ENCODE measurements at regions not wholly inside any gene's neighbourhood (a gene's known extent, or its start where the extent isn't known, plus 50 kb on each side); places are given as distances from the start of the nearest gene placed in this dataset.

DNA sequence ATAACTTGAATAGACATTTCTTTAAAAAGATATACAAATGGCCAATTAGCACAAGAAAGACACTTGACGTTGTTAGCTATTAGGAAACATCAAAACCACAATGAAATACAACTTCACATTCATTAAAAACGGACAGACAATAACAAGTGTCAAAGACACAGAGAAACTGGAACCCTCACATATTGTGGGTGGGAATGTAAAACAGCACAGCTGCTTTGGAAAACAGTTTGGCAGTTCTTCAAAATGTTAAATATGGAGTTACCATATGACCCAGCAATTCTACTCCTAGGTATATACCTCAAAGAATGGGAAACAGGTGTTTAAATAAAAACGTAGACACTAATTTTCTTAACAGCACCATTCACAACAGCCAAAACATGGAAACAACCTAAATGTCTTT lies 100.5 kb upstream of the SLC22A23 start:
- no peak for DNase-seq

DNA sequence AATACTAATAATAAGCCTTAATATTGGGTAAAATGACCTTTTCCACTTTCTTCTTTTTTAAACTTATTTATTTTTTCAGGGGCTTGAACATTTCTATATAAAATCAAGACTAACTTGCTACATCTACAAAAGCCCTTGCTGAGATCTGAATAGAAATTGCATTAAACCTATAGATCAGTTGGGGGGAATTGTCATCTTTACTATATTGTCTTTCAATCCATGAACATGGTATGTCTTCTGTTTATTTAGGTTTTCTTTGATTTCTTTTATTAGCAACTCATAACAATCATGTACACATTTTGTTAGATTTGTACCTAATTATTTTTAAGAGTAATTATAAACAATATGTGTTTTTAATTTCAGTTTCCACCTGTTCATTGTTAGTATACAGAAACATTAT lies 96.4 kb upstream of the SLC22A23 start:
- no peak for DNase-seq
- Histone ChIP-seq H3K4me3 (no peak overlapping the region), H3K9me3 (no peaks in the 10 kb centered on the region; the same call in 1 of the 2 replicates), H3K36me3 (no peaks in the 10 kb centered on the region), H3K27me3 (no peaks in the 10 kb centered on the region)

More for the DNA sequence above, 100.5 kb upstream of the SLC22A23 start:
- Histone ChIP-seq H3K36me3 (no peaks in the 10 kb centered on the region), H3K4me3 (no peak overlapping the region), H3K9me3 (no peaks in the 10 kb centered on the region), H3K27me3 (no peaks in the 10 kb centered on the region)

DNA sequence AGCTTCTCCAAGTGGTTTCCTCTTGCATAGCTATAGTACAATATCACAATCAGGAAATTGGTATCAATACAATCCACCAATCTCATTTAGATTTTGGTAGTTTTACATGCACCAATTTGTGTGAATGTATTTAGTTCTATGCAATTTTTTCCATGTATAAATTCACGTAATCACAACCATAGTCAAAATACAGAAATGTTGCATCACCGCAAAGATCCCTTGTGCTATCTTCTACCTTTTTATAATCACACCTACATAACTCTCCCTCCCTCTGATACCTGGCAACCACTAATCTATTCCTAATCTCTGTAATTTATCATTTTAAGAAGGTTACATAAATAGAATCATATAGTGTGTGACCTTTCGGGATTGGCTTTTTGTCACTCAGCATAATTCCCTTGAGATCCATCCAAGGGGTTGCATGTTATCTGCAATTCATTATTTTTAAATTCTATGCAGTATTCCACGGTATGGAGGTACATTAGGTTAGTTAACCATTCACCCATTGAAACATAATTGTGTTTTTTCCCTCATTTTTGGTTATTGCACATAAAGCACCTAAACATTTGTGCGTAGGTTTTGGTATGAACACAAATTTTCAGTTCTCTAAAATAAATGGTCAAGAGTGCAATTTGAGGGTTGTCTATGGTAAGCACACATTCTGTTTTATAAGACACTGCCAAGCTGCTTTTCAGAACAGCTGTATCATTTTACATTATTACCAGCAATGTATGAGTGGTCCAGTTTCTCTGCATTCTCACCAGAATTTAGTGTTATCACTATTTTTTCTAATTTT lies 95.1 kb upstream of the SLC22A23 start:
- Histone ChIP-seq H3K27me3 (no peaks in the 10 kb centered on the region), H3K4me3 (no peak overlapping the region), H3K36me3 (no peaks in the 10 kb centered on the region), H3K9me3 (no peaks in the 10 kb centered on the region; the same call in 1 of the 2 replicates)
- no peak for DNase-seq

DNA sequence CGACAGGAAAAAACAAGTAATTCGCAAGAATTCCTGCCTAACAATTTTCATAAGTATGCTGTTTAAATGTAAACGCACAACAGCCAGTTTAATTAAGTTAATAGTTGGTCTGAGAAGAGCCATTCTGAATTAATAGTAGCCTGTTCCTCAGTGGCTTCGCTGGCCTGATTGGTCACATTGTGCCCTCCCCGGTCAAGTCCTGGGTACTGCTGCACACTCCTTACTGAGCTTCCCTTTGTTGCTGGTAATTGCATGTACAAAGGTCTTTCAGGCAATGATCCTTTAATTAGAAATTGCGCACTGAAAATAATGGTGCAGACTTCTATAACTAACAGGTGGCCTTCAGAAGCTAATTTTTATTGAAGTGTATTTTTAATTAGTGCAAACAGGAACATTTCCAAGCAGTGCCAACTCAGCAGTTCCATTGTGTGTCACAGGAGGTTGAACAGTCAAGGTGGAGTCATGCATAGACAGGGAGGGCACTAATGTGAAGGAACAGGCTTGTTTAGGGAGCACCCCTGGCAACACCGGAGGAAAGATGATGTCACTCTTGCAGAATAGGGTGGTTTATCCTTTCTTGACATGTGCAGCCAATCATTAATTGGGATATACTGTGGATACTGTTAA lies 92.6 kb upstream of the SLC22A23 start:
- no peaks in the 10 kb centered on the region for H3K36me3 ChIP-seq
- no peak for DNase-seq

DNA sequence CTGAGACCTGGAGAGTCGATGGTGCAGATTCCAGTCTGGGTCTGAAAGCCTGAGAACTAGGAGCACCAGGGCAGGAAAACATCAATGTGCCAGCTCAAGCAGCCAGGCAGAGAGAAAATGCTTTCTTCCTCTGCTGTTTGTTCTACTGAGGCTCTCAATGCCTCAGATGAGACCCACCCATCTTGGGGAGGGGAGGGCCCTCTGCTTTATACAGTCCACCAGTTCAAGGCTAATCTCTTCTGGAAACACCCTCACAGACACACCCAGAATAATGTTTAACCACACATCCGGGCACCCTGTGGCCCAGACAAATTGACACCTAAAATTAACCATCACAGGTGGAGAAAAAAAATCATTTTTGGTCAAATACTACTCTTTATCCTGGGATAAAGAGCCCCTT lies 89.3 kb upstream of the SLC22A23 start:
- Histone ChIP-seq H3K36me3 (no peaks in the 10 kb centered on the region), H3K4me3 (no peak overlapping the region), H3K27me3 (no peaks in the 10 kb centered on the region), H3K9me3 (no peaks in the 10 kb centered on the region; the same call in 1 of the 2 replicates)
- no peak for DNase-seq

More for the DNA sequence above, 92.6 kb upstream of the SLC22A23 start:
- H3K9me3 ChIP-seq, result no peaks in the 10 kb centered on the region; the same call in 1 of the 2 replicates
- H3K27me3 ChIP-seq, result no peaks in the 10 kb centered on the region
- H3K4me3 ChIP-seq, result no peak overlapping the region

DNA sequence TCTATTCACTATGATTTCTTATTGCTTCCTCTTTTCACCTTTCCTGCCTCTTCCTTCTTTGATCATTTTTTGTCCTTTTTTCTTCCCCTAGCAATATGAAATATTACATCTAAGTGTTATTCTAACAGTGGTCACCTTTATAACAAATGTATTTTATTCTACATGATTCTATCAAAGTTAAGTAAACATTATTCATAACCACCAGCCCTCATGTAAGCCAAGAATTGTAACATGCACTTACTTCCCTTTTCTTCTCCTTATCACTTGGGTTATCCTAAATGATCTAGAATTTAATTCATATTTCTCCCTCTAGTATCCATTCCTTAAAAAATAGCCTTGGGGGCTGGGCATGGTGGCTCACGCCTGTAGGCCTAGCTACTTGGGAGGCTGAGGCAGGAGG lies 88.3 kb upstream of the SLC22A23 start:
- no peaks in the 10 kb centered on the region for H3K9me3 ChIP-seq
- H3K4me3 ChIP-seq, result no peak overlapping the region
- H3K36me3 ChIP-seq, result no peaks in the 10 kb centered on the region
- no peaks in the 10 kb centered on the region for H3K27me3 ChIP-seq
- no peak for DNase-seq

DNA sequence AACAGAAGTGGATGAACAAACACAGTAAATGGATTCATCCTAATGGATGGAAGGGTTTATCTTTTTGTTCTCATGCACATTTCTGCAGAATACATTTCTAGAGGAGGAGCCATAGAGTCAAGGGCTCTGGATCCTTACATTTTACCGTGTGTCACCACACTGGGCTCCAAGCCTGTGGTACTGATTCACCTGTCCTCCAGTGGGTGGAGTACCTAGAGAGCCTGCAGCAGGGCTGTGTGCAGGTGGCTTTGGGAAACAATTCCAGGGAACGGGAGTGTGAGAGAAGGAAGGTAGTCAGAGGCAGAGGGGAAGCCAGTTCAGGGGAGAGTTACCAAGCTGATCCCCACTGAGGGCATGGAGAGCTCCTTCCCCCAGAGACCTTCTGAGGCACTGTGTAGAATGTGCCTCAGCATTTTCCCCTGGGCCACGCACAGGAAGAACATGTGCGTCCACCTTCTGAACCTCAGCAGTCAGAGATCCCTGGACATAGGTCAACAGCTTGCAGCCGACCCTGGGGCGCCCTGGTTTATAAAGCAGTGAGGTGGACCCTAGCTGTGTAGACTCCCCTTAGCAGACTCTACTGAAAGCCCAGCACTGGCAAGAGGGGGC lies 85.3 kb upstream of the SLC22A23 start:
- no peaks in the 10 kb centered on the region for H3K27me3 ChIP-seq
- DNase-seq, result no peak
- no peaks in the 10 kb centered on the region for H3K9me3 ChIP-seq
- no peaks in the 10 kb centered on the region for H3K36me3 ChIP-seq
- no peak overlapping the region for H3K4me3 ChIP-seq

DNA sequence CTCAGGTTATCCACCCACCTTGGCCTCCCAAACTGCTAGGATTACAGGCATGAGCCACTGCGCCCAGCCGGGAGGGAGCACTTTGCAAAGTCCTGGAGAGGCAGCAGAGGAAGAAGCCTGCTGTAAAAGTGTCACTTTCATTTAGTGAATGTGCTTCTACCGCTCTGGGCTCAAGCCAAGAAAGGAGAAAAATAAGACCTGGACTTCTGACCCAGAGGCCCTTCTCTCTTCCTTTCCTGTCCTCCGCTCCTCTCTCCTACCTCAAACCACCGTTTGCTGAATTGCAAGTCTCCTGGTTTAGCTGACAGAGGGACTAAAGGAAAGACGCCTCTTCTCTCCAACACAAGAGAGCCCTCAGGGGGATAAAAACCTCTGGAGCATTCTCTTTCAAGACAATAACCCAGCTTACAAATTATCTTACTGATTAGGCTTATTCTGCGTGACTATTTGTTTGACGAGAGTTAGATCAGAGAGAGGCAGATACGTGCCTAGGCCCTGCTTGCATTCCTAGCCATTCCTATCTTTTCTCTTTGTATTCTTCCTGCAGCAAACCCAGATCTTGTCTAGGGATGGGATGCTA lies 84.2 kb upstream of the SLC22A23 start:
- Histone ChIP-seq H3K4me3 (no peak overlapping the region), H3K9me3 (no peaks in the 10 kb centered on the region), H3K36me3 (no peaks in the 10 kb centered on the region), H3K27me3 (no peaks in the 10 kb centered on the region)
- no peak for DNase-seq

DNA sequence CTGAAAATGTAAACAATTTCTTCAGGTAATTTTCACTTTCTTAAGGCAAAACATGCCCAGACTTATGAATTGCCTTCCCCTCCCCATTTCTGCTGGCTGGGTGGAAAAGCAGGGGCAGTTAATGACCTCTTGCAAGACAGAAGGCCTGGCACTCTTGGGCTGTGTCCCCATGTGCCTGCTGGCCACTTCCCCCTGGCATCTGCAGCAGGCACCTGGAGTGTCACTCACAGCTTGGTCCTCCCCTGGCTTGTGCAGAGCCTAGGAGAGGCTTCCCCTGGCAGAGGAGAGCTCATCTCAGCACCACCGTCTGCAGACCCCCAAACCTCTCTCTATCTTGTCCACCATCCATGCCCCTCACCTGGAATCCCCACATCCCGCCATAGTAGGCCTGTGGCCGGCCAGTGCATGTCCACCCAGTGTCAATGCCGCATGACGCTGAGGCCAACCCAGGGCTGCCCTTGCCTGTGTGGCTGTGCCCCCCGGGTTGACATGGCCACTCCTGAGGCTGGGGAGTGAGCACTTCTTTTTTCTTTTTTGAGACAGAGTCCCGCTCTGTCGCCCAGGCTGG lies 83.5 kb upstream of the SLC22A23 start:
- H3K36me3 ChIP-seq, result no peaks in the 10 kb centered on the region
- H3K27me3 ChIP-seq, result no peaks in the 10 kb centered on the region
- H3K9me3 ChIP-seq, result no peaks in the 10 kb centered on the region
- no peak for DNase-seq
- no peak overlapping the region for H3K4me3 ChIP-seq

DNA sequence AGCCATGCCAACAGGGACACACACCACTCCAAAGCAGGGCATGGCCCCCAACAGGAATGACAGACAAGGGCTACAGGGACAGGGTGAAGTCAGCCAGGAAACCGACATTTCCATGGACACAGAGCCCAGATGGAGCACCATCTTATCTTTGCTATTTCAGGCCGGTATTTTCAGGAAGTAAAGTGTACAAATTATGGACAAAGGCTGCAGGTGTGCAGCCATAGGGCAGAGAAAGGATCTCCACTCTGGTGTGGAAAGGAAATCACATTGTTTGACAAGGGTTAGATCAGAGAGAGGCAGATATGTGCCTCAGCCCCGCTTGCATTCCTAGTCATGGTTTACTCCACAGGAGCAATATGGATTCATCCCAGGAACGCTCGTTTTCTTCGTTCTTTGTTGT lies 81.7 kb upstream of the SLC22A23 start:
- no peak for DNase-seq
- no peaks in the 10 kb centered on the region for H3K36me3 ChIP-seq
- no peaks in the 10 kb centered on the region for H3K9me3 ChIP-seq
- no peaks in the 10 kb centered on the region for H3K27me3 ChIP-seq
- no peak overlapping the region for H3K4me3 ChIP-seq

DNA sequence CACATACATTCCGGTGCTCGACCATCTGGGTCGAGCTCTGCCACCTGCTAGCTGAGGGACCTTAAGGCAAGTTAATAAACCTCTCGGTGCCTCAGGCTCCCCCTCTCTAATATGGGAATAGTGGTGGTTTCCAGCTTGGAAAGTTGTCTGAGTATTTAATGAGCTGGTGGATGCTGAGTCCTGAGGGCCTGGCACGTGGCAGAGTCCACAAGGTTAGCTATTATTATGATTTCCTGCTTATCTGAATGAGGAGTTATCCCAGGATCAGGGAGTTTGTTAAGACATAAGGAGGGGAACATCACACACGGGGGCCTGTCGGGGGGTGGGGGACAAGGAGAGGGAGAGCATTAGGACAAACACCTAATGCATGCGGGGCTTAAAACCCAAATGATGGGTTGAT lies 80.1 kb upstream of the SLC22A23 start:
- Histone ChIP-seq H3K9me3 (no peaks in the 10 kb centered on the region), H3K36me3 (no peaks in the 10 kb centered on the region), H3K27me3 (no peaks in the 10 kb centered on the region), H3K4me3 (no peak overlapping the region)
- DNase-seq, result no peak

DNA sequence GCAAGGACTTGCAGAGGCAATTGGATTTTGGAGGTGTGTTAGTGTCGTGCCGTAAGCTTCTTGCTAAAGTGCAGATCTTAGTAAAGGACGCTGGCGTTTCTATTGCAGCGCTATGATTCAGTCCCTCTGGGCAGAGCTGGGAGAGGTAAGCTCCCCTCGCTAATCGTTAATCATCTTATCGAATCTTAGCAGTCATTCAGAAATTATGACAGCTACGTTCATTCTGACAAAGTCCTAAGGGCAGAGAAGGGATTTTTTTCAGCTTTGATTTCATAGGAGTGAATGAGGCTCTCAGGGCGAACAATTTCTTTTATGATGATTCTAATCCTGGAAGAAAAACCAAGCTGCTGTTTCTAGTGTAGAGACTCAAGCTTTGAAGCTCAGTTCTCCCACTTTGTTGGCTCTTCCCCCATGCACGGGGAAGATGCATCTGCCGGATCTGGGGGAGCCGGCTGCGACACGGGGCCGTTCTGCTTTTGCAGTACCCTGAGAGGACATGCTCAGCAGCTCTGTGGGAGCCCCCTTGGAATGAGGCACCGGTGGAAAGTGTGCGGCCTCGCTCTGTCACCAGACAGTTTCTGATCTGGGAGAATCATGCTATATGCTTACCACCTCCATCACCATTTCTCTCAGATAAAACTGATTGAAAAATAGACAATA lies 79.1 kb upstream of the SLC22A23 start:
- Histone ChIP-seq H3K27me3 (no peaks in the 10 kb centered on the region), H3K36me3 (no peaks in the 10 kb centered on the region), H3K9me3 (no peaks in the 10 kb centered on the region), H3K4me3 (no peak overlapping the region)
- DNase-seq, result no peak

DNA sequence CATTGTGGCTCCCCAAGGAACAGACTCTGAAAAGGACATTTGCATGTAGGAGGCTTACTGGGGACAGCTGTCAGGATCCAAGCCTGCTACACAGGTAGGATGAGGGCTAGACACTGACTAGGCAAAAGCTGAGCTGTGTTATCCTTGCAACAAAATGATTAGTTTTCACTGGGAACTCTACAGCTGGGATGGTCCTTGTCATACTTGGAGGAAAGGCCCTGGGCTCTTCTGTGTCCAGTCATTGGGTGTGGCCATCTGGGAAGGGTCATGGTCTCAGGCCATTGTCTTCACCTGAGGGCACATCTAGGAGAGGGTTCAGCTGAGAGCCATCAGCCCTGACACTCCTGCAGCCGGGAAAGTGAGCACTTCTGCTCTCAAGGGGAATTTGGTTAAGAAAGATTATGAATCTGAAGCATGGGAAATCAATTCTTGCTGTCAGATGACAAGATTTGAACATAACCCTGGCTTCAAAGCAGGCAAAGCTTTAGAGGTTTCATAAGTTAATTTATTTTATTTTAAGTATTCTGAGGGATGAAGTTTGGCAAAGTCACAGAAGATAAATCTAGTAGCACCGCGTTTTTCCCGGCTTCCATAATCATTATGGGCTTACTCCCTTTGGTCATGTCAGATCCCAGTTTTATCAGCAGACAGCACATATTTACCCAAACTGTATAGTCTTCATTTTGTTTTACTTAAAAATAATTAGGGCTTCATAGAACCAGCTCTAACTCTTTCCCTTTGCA lies 78.4 kb upstream of the SLC22A23 start:
- DNase-seq, result no peak
- no peak overlapping the region for H3K4me3 ChIP-seq
- no peaks in the 10 kb centered on the region for H3K27me3 ChIP-seq
- H3K36me3 ChIP-seq, result no peaks in the 10 kb centered on the region
- H3K9me3 ChIP-seq, result no peaks in the 10 kb centered on the region

DNA sequence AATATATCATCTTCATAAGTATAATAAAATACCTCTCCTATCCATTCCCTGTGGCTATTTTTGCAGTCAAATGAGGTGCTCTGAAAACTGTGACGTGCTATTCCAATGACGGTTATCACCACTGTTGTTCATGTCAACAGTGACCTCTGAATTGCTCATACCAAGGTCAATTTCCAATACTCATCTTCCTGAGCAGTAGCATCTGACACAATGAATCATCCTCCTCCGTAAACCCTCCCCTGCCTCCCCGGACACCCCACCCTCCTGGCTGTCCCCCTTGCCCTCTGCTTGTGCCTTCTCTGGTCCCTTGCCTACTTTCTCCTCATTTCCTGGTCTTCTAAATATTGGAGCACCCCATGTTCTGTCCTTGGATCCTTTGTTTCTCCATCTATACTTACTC lies 77.7 kb upstream of the SLC22A23 start:
- Histone ChIP-seq H3K4me3 (no peak overlapping the region), H3K36me3 (no peaks in the 10 kb centered on the region), H3K27me3 (no peaks in the 10 kb centered on the region), H3K9me3 (no peaks in the 10 kb centered on the region)
- DNase-seq, result no peak

DNA sequence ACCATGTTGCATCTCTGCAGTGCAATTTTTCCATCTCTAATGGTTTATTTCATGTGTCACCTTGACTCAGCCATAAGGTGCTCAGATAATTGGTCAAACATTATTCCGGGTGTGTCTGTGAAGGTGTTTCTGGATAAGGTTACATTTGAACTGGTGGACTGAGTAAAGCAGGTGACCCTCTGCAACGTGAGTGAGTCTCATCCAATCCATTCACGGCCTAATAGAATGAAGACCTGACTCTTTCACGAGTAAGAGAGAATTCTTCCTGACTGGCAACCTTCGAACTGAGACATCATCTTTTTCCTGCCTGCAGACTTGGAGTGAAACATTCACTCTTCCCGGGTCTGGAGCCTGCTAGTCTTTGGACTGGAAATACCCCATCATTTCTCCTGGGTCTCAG lies 77.1 kb upstream of the SLC22A23 start:
- no peaks in the 10 kb centered on the region for H3K36me3 ChIP-seq
- no peak for DNase-seq
- no peaks in the 10 kb centered on the region for H3K9me3 ChIP-seq
- H3K27me3 ChIP-seq, result no peaks in the 10 kb centered on the region
- no peak overlapping the region for H3K4me3 ChIP-seq

DNA sequence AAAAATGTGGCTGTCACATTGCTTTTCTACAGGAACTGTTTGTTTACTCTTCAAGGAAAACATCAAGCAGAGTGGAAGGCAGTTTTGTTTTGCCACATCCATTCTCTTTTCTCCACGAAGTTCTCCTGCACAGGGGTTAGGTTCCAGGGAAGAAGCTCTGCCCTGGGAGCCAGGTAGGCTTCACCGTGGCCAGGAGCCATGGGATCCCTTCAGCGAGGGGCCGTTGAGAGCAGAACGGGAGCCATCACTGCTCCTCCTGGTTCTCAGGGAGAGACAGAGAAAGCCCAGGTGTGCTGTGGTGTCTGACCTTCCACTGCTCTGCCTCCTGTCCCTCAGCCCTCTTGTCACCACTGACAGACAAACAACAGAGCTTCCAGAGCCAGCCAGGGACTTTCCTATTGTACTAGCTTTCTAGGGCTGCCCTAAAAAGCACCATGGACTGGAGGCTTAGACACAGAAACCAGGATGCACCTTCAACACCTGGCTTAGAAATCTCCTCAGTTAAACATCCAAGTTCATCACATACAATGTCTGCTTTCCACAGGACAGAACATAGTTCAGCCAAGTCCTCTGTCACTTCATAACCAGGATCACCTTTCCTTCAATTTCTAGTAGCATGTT lies 75.6 kb upstream of the SLC22A23 start:
- Histone ChIP-seq H3K27me3 (no peaks in the 10 kb centered on the region), H3K4me3 (no peak overlapping the region), H3K36me3 (no peaks in the 10 kb centered on the region), H3K9me3 (no peaks in the 10 kb centered on the region)
- DNase-seq, result no peak
